Tibial nerve (tissue), 4 donors: ENCODE measurements at regions not wholly inside any gene's neighbourhood (a gene's known extent, or its start where the extent isn't known, plus 50 kb on each side); places are given as distances from the start of the nearest gene placed in this dataset.

ENCODE experiments used
- DNase-seq, 2 donors: peaks; one replicate each; pipeline ENCODE4 v3.0.0-alpha.2; 2019; ENCODE audit warnings: low spot score in 2 of 2
- H3K27ac ChIP-seq, 4 donors: fragments of 200-600 bp; sonication (generic) in 3 of 4; one replicate each; pipeline ENCODE4 v1.5.1; 2017 to 2019; ENCODE audit warnings: mild to moderate bottlenecking in 1 of 4
- H3K27me3 ChIP-seq, 2 donors: fragments of 200-600 bp; sonication (generic) in 1 of 2; one replicate each; pipeline versions ENCODE4 v1.5.1 to v1.6.0; 2017 to 2019
- H3K36me3 ChIP-seq, 3 donors: fragments of 200-600 bp; sonication (generic); one replicate each; pipeline ENCODE4 v1.5.1; 2018 to 2019
- H3K4me1 ChIP-seq, 4 donors: fragments of 200-600 bp; sonication (generic) in 3 of 4; one replicate each; pipeline ENCODE4 v1.5.1; 2017 to 2019
- H3K4me3 ChIP-seq, 4 donors: fragments of 200-600 bp; sonication (generic) in 3 of 4; one replicate each; pipeline ENCODE4 v1.5.1; 2017 to 2019; ENCODE audit warnings: mild to moderate bottlenecking in 1 of 4, moderate library complexity in 1 of 4
- H3K9me3 ChIP-seq, 4 donors: fragments of 200-600 bp; sonication (generic) in 3 of 4; one replicate each; pipeline ENCODE4 v1.5.1; 2017 to 2019
- CTCF ChIP-seq, 5 experiments: fragments of 200-600 bp in 3 of 5; fragments of 450-650 bp in 2 of 5; sonication (generic) in 3 of 5; IDR thresholded peaks; one replicate each; pipeline ENCODE4 v1.5.1; 2016 to 2019; ENCODE audit warnings: antibody characterized with exemption in 5 of 5, mild to moderate bottlenecking in 3 of 5, moderate library complexity in 2 of 5
- EP300 ChIP-seq, 2 donors: sonication (generic); formaldehyde crosslinking; IDR thresholded peaks; one replicate each; pipeline ENCODE4 v1.6.1; 2017; ENCODE audit warnings: antibody characterized with exemption in 2 of 2, mild to moderate bottlenecking in 1 of 2
- POLR2A ChIP-seq, 2 donors: fragments of 450-650 bp; IDR thresholded peaks; one replicate each; pipeline ENCODE4 v1.6.1; 2017; ENCODE audit warnings: antibody characterized with exemption in 2 of 2, mild to moderate bottlenecking in 2 of 2, moderate library complexity in 2 of 2
- WGBS, 2 donors: methylation state at CpG; one replicate each; pipeline ENCODE4 v1.1.5; 2018; 5-methylcytosine and 5-hydroxymethylcytosine counted together

GRCh38 chr1:222040955-222041354 is 299.1 kb upstream of the DUSP10 start:
- DNase-seq: no peak
- 93 to 98% methylated on average over 4 of the region's 4 CpGs for WGBS, 2 donors
- TF ChIP-seq CTCF (IDR thresholded peaks at IDR 0.05): no peak
- no peak for TF ChIP-seq POLR2A (IDR thresholded peaks at IDR 0.05)
- no peak for TF ChIP-seq EP300 (IDR thresholded peaks at IDR 0.05)

GRCh38 chr1:222040121-222040805 is 298.4 kb upstream of the DUSP10 start:
- TF ChIP-seq POLR2A (IDR thresholded peaks at IDR 0.05) (no peak), EP300 (IDR thresholded peaks at IDR 0.05) (no peak), CTCF (IDR thresholded peaks at IDR 0.05) (no peak)
- WGBS, 2 donors: 82 to 90% methylated on average over 11 of the region's 11 CpGs
- no peaks in the 10 kb centered on the region for H3K27me3 ChIP-seq
- peaks cover 0 to 3% (median 0%) of the 10 kb centered on the region in 4 donors for H3K9me3 ChIP-seq
- no peak overlapping the region for H3K27ac ChIP-seq
- H3K4me1 ChIP-seq: peaks cover 0 to 10% (median 5%) of the 10 kb centered on the region in 4 donors
- H3K4me3 ChIP-seq: no peak overlapping the region
- no peak for DNase-seq
- H3K36me3 ChIP-seq: no peaks in the 10 kb centered on the region

More at GRCh38 chr1:222040955-222041354, 299.1 kb upstream of the DUSP10 start:
- H3K27me3 ChIP-seq: no peaks in the 10 kb centered on the region
- peaks cover 0 to 10% (median 5%) of the 10 kb centered on the region in 4 donors for H3K4me1 ChIP-seq
- no peaks in the 10 kb centered on the region for H3K36me3 ChIP-seq
- H3K9me3 ChIP-seq: no peaks in the 10 kb centered on the region
- no peak overlapping the region for H3K27ac ChIP-seq
- H3K4me3 ChIP-seq: no peak overlapping the region

GRCh38 chr1:222038971-222039370 is 297.1 kb upstream of the DUSP10 start:
- H3K4me1 ChIP-seq: peaks cover 0 to 9% (median 3%) of the 10 kb centered on the region in 4 donors
- no peaks in the 10 kb centered on the region for H3K36me3 ChIP-seq
- peaks cover 0 to 3% (median 0%) of the 10 kb centered on the region in 4 donors for H3K9me3 ChIP-seq
- no peaks in the 10 kb centered on the region for H3K27me3 ChIP-seq
- no peak overlapping the region for H3K4me3 ChIP-seq
- 56 to 69% methylated on average over 3 of the region's 3 CpGs for WGBS, 2 donors
- no peak for DNase-seq
- H3K27ac ChIP-seq: no peak overlapping the region
- no peak for TF ChIP-seq CTCF (IDR thresholded peaks at IDR 0.05)
- no peak for TF ChIP-seq EP300 (IDR thresholded peaks at IDR 0.05)
- TF ChIP-seq POLR2A (IDR thresholded peaks at IDR 0.05): no peak

GRCh38 chr1:222037720-222038119 is 295.8 kb upstream of the DUSP10 start:
- no peaks in the 10 kb centered on the region for H3K4me1 ChIP-seq
- no peak for TF ChIP-seq CTCF (IDR thresholded peaks at IDR 0.05)
- no peak for TF ChIP-seq EP300 (IDR thresholded peaks at IDR 0.05)
- TF ChIP-seq POLR2A (IDR thresholded peaks at IDR 0.05): no peak
- no peak overlapping the region for H3K27ac ChIP-seq
- no peak for DNase-seq
- H3K36me3 ChIP-seq: no peaks in the 10 kb centered on the region
- peaks cover 0 to 3% (median 0%) of the 10 kb centered on the region in 4 donors for H3K9me3 ChIP-seq
- H3K27me3 ChIP-seq: no peaks in the 10 kb centered on the region
- no peak overlapping the region for H3K4me3 ChIP-seq

- Histone ChIP-seq H3K36me3 (no peaks in the 10 kb centered on the region), H3K27me3 (no peaks in the 10 kb centered on the region), H3K4me3 (no peak overlapping the region), H3K27ac (no peak overlapping the region), H3K9me3 (peaks cover 0 to 3% (median 0%) of the 10 kb centered on the region in 4 donors), H3K4me1 (no peaks in the 10 kb centered on the region)
- DNase-seq: no peak
- TF ChIP-seq EP300 (IDR thresholded peaks at IDR 0.05) (no peak), POLR2A (IDR thresholded peaks at IDR 0.05) (no peak), CTCF (IDR thresholded peaks at IDR 0.05) (no peak)
- 85 to 87% methylated on average over 4 of the region's 4 CpGs for WGBS, 2 donors
Observed at GRCh38 chr1:222034790-222035189, 292.9 kb upstream of the DUSP10 start.
